Left lung (tissue), 4 donors: ENCODE measurements at regions not wholly inside any gene's neighbourhood (a gene's known extent, or its start where the extent isn't known, plus 50 kb on each side); places are given as distances from the start of the nearest gene placed in this dataset.

ENCODE experiments used
- ATAC-seq: fragments of 200-7000 bp; cut with Tn5 transposase; one replicate; pipeline ENCODE4 v1.9.1; 2020; ENCODE audit warnings: moderate library complexity
- DNase-seq, 4 donors: peaks; one replicate each; pipeline ENCODE4 v3.0.0-alpha.2; 2013 to 2020
- H3K27ac ChIP-seq, 2 donors: fragments of 200-600 bp; sonication (generic) in 1 of 2; one replicate each; pipeline versions ENCODE4 v1.5.0 to v1.8.0; 2020 to 2021
- H3K27me3 ChIP-seq, 2 donors: fragments of 200-600 bp; sonication (generic) in 1 of 2; one replicate each; pipeline versions ENCODE4 v1.5.0 to v1.8.0; 2020 to 2021
- H3K36me3 ChIP-seq, 2 donors: fragments of 200-600 bp; sonication (generic) in 1 of 2; one replicate each; pipeline versions ENCODE4 v1.5.0 to v1.8.0; 2020 to 2021
- H3K4me1 ChIP-seq, 2 donors: fragments of 200-600 bp; one replicate each; pipeline ENCODE4 v1.8.0; 2021
- H3K4me3 ChIP-seq, 2 donors: fragments of 200-600 bp; sonication (generic) in 1 of 2; one replicate each; pipeline versions ENCODE4 v1.5.0 to v1.8.0; 2020 to 2021; ENCODE audit warnings: mild to moderate bottlenecking in 1 of 2
- H3K9me3 ChIP-seq, 2 donors: fragments of 200-600 bp; sonication (generic) in 1 of 2; one replicate each; pipeline versions ENCODE4 v1.5.0 to v1.8.0; 2020 to 2021
- intact Hi-C, 2 donors: fragments of 100-400 bp; cut with DNase I; formaldehyde crosslinking; loops; one replicate each; pipeline versions ENCODE4 v1.11.2 to v1.14.2; 2022
- TF ChIP-seq, protein P1 (sequence below), 2 donors: fragments of 200-600 bp; sonication (generic) in 1 of 2; IDR thresholded peaks; one replicate each; pipeline versions ENCODE4 v1.5.0 to v1.8.0; 2021; ENCODE audit warnings: antibody characterized with exemption in 2 of 2
- donor health status: DM: no; HTN: yes; CAD: no.
- donor health status: DM: no; HTN: no; CAD: no.

DNA sequence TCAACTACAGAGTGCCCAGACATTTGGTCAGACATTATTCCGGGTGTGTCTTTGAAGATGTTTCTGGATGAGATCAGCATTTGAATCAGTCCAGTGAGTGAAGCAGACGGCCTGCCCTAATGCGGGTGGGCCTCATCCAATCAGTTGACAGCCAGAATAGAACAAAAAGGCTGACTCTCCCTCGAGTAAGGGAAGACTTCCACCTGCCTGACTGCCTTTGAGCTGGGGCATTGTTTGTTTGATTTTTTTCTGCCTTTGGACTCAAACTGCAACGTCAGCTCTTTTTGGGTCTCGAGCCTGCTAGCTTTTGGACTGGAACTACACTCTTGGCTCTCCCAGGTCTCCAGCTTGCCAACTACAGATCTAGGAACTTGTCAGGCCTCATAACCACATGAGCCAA lies 111.7 kb upstream of the AGAP1 start:
- peak; percentile 19 for ATAC-seq

DNA sequence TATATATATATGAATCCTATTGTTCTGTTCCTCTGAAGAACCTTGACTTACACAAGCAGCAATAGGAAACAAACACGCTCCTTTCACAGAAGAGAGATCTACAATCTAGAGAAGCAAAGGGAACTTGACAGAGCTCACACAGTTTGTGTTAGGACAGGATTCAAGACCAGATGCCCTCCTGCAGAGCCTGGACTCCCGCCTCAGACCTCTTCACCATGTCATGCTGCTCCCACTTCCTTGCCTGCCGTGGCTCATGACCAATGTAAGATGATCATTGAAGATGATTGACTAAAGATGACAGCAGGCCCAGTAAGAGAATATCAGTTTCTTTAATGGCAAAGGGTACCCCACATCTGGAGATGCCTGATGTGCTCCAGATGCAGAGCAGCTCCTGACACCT lies 111.2 kb upstream of the AGAP1 start:
- no peaks in the 10 kb centered on the region for H3K9me3 ChIP-seq
- no peaks in the 10 kb centered on the region for H3K27me3 ChIP-seq
- H3K27ac ChIP-seq = no peak overlapping the region
- H3K4me1 ChIP-seq = no peaks in the 10 kb centered on the region
- DNase-seq = no peak
- ATAC-seq = no peak
- TF ChIP-seq, protein P1, sequence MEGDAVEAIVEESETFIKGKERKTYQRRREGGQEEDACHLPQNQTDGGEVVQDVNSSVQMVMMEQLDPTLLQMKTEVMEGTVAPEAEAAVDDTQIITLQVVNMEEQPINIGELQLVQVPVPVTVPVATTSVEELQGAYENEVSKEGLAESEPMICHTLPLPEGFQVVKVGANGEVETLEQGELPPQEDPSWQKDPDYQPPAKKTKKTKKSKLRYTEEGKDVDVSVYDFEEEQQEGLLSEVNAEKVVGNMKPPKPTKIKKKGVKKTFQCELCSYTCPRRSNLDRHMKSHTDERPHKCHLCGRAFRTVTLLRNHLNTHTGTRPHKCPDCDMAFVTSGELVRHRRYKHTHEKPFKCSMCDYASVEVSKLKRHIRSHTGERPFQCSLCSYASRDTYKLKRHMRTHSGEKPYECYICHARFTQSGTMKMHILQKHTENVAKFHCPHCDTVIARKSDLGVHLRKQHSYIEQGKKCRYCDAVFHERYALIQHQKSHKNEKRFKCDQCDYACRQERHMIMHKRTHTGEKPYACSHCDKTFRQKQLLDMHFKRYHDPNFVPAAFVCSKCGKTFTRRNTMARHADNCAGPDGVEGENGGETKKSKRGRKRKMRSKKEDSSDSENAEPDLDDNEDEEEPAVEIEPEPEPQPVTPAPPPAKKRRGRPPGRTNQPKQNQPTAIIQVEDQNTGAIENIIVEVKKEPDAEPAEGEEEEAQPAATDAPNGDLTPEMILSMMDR (IDR thresholded peaks at IDR 0.05) = no peak
- no peaks in the 10 kb centered on the region for H3K36me3 ChIP-seq
- intact Hi-C loops = no loop called here
- no peak overlapping the region for H3K4me3 ChIP-seq

More for the DNA sequence above, 111.7 kb upstream of the AGAP1 start:
- Histone ChIP-seq H3K4me3 (no peak overlapping the region), H3K36me3 (no peaks in the 10 kb centered on the region), H3K27me3 (no peaks in the 10 kb centered on the region), H3K9me3 (no peaks in the 10 kb centered on the region), H3K4me1 (no peaks in the 10 kb centered on the region), H3K27ac (no peak overlapping the region)
- intact Hi-C loops = no loop called here
- peak in 1 of 4 donors; percentile 48 for DNase-seq
- TF ChIP-seq, protein P1 (IDR thresholded peaks at IDR 0.05) = no peak

DNA sequence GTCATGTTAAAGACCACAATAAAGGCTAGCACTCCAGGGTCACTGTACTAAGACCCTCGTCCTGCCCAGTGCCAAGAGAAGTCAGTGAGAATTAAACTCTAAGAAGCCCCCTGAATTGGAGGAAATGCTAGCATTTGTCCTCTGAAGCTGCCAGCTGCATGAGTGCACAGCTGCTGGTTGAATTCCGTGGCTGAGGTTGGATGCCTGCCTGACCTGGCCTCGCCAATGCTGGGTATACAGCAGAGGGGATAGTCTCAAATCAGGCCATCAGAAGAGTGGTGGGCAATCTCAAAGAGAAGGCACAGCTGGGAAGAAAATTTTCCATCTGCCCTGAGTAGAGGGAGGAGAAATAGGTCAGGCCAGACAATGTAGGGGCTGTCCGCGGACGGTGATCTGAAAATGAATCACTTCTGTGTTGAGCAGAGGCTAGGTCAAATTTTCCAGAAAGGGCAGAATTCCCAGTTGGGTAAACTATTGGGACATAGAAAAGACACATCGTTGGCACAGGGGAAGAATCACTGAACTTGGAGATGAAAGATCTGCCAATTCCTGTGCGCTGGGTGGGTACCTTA lies 110.5 kb upstream of the AGAP1 start:
- ATAC-seq = no peak
- TF ChIP-seq, protein P1 (IDR thresholded peaks at IDR 0.05) = no peak
- intact Hi-C loops = no loop called here

DNA sequence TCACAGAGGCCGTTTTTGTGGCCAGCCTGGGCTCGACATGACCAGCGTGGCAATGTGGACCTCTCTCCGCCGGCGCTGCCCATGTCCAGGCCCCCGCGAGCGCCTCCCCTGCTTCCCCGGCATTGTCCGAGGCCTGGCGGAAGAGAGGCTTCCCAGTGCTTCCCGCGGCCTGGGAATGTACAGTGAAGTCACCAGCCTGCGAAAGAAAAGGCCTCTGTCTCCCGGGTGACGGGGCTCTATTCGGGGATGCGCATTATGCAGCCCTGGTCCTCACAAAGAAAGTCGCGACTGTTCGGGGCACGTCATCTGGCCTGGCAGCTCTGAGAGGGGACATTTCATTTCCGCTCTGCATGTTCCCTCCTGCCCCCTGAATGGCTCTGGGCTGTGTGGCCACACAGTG lies 109.2 kb upstream of the AGAP1 start:
- intact Hi-C loops = no loop called here
- no peaks in the 10 kb centered on the region for H3K4me1 ChIP-seq
- ATAC-seq = no peak

More for the DNA sequence above, 110.5 kb upstream of the AGAP1 start:
- no peak overlapping the region for H3K4me3 ChIP-seq
- no peak for DNase-seq
- no peak overlapping the region for H3K27ac ChIP-seq
- H3K9me3 ChIP-seq = no peaks in the 10 kb centered on the region
- no peaks in the 10 kb centered on the region for H3K27me3 ChIP-seq
- H3K36me3 ChIP-seq = no peaks in the 10 kb centered on the region
- H3K4me1 ChIP-seq = no peaks in the 10 kb centered on the region

DNA sequence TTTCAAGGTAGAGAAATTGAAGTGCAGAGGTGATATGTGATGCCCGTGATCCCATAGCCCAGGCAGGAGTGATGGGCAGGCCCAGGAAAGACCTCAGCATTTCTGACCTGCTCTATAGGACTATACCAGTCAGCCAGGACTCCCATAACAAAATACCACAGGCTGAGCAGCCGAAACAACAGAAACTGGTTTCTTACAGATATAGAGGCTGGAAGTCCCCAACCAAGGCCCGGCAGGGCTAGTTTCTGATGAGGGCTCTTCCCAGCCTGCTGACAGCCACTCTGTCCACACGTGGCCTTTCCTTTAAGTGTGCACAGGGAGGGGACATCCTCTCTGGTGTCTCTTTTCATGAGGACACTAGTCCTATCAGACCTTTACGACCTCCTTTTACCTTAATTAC lies 104.2 kb upstream of the AGAP1 start:
- Histone ChIP-seq H3K9me3 (no peaks in the 10 kb centered on the region), H3K4me3 (no peak overlapping the region), H3K27me3 (no peaks in the 10 kb centered on the region), H3K36me3 (no peaks in the 10 kb centered on the region), H3K4me1 (no peaks in the 10 kb centered on the region), H3K27ac (no peak overlapping the region)
- ATAC-seq (no peak), DNase-seq (no peak)
- intact Hi-C loops = no loop called here
- TF ChIP-seq, protein P1 (IDR thresholded peaks at IDR 0.05) = no peak

More for the DNA sequence above, 109.2 kb upstream of the AGAP1 start:
- Histone ChIP-seq H3K27ac (no peak overlapping the region), H3K9me3 (no peaks in the 10 kb centered on the region), H3K4me3 (no peak overlapping the region), H3K27me3 (no peaks in the 10 kb centered on the region), H3K36me3 (no peaks in the 10 kb centered on the region)
- TF ChIP-seq, protein P1 (IDR thresholded peaks at IDR 0.05) = no peak
- DNase-seq = no peak
